GM12878 (cell line): ENCODE measurements at regions not wholly inside any gene's neighbourhood (a gene's known extent, or its start where the extent isn't known, plus 50 kb on each side); places are given as distances from the start of the nearest gene placed in this dataset.

ENCODE experiments used
- ATAC-seq: fragments of 200-7000 bp; cut with Tn5 transposase; 3 replicates; pipeline ENCODE4 v1.9.1; 2020; ENCODE audit warnings: mild to moderate bottlenecking, moderate library complexity
- BruUV-seq: library from RNA; stranded (reverse); fragments of 400-500 nt; replicated peaks from 2 replicates; lab custom pipeline; 2021; lab: Mats Ljungman, UMichigan
- CTCF ChIA-PET: fragments of 300-600 bp; sonication (Branson Sonifier 250); formaldehyde crosslinking; extraction: SDS; loops from one replicate; lab custom pipeline; 2021; ENCODE audit warnings: inconsistent platforms; lab: Yijun Ruan, JAX
- POLR2A ChIA-PET: fragments of 350-600 bp; formaldehyde crosslinking; extraction: SDS; loops from one replicate; lab custom pipeline; 2021; ENCODE audit warnings: inconsistent platforms; lab: Charles Lee
- RAD21 ChIA-PET: fragments of 300-600 bp; sonication (Branson Sonifier 250); formaldehyde crosslinking; loops from one replicate; lab custom pipeline; 2023; ENCODE audit warnings: antibody characterized with exemption; ENCODE audit not compliant: unreplicated experiment; lab: Charles Lee
- SMC1A ChIA-PET: fragments of 300-600 bp; sonication (Branson Sonifier 250); formaldehyde crosslinking; loops from one replicate; lab custom pipeline; 2023; ENCODE audit not compliant: unreplicated experiment, uncharacterized antibody; lab: Charles Lee
- DNase-seq: peaks from one replicate; pipeline ENCODE4 v3.0.0-alpha.2; 2011; ENCODE audit warnings: low read depth, low spot score
- FAIRE-seq: peaks from 3 replicates; lab custom pipeline; 2011; peaks lifted over from hg19 to GRCh38; lab: Jason Lieb, UNC
- H2AFZ ChIP-seq: 2 replicates; pipeline ENCODE4 v1.6.0; 2011; ENCODE audit warnings: low read depth, low read length, control low read depth; ENCODE audit not compliant: control insufficient read depth
- H3K27ac ChIP-seq: 2 replicates; pipeline ENCODE4 v1.5.1; 2011; ENCODE audit warnings: control low read depth; ENCODE audit not compliant: control insufficient read depth, insufficient read depth
- H3K27me3 ChIP-seq, 2 experiments: replicated peaks in 1 of 2; 2 replicates each; pipeline versions ENCODE4 v1.6.0 to v1.6.1; 2011; ENCODE audit warnings: low read length in 1 of 2; ENCODE audit not compliant: control insufficient read depth in 2 of 2, insufficient read depth in 2 of 2
- H3K36me3 ChIP-seq, 2 experiments: 2 replicates each; pipeline ENCODE4 v1.5.1; 2011; ENCODE audit warnings: low read length in 1 of 2; ENCODE audit not compliant: control insufficient read depth in 2 of 2, insufficient read depth in 2 of 2
- H3K4me1 ChIP-seq: 2 replicates; pipeline ENCODE4 v1.6.1; 2011; ENCODE audit warnings: mild to moderate bottlenecking, low read length, moderate library complexity, mixed read lengths; ENCODE audit not compliant: control insufficient read depth, insufficient read depth
- H3K4me2 ChIP-seq: 2 replicates; pipeline ENCODE4 v1.6.0; 2011; ENCODE audit warnings: control low read depth; ENCODE audit not compliant: control insufficient read depth, insufficient read depth
- H3K4me3 ChIP-seq: fragments of 200-600 bp; sonication (generic); 2 replicates; pipeline ENCODE4 v1.5.1; 2016
- H3K79me2 ChIP-seq: 2 replicates; pipeline ENCODE4 v1.6.0; 2011; ENCODE audit warnings: low read length; ENCODE audit not compliant: control insufficient read depth, insufficient read depth
- H3K9ac ChIP-seq: 2 replicates; pipeline ENCODE4 v1.8.0; 2011; ENCODE audit warnings: low read length, control low read depth, mixed read lengths; ENCODE audit not compliant: control insufficient read depth, insufficient read depth
- H3K9me3 ChIP-seq: replicated peaks from 3 replicates; pipeline ENCODE4 v1.5.1; 2011; ENCODE audit warnings: mild to moderate bottlenecking, low read length; ENCODE audit not compliant: control insufficient read depth, insufficient read depth
- H4K20me1 ChIP-seq: 2 replicates; pipeline ENCODE4 v1.6.0; 2011; ENCODE audit not compliant: control insufficient read depth, insufficient read depth
- ATF7 ChIP-seq: fragments of 450-650 bp; IDR thresholded peaks from 2 replicates; pipeline ENCODE4 v1.6.1; 2016; ENCODE audit warnings: low read depth, mild to moderate bottlenecking
- CBX5 ChIP-seq: sonication (generic); IDR thresholded peaks from 2 replicates; pipeline ENCODE4 v1.6.1; 2016; ENCODE audit warnings: low read depth, moderate library complexity, mild to moderate bottlenecking, inconsistent platforms
- CHD2 ChIP-seq: IDR thresholded peaks from 2 replicates; pipeline ENCODE4 v1.6.1; 2011; ENCODE audit warnings: low read depth, low read length, improper control_type of control experiment, borderline replicate concordance
- ESRRA ChIP-seq: IDR thresholded peaks from 2 replicates; pipeline ENCODE4 v1.6.1; 2012; ENCODE audit warnings: mild to moderate bottlenecking, low read length, improper control_type of control experiment
- HDAC6 ChIP-seq: fragments of 200-600 bp; sonication (generic); IDR thresholded peaks from one replicate; pipeline ENCODE4 v1.8.0; 2017; ENCODE audit warnings: antibody characterized with exemption; ENCODE audit not compliant: unreplicated experiment
- IRF4 ChIP-seq: IDR thresholded peaks from 2 replicates; pipeline ENCODE4 v1.6.1; 2011; ENCODE audit warnings: low read depth, low read length
- LARP7 ChIP-seq: fragments of 450-650 bp; IDR thresholded peaks from 2 replicates; pipeline ENCODE4 v1.6.1; 2017; ENCODE audit warnings: mild to moderate bottlenecking
- MAX ChIP-seq: IDR thresholded peaks from 2 replicates; pipeline ENCODE4 v1.6.1; 2012; ENCODE audit warnings: low read depth, low read length, improper control_type of control experiment
- MTA3 ChIP-seq: IDR thresholded peaks from 2 replicates; pipeline ENCODE4 v1.6.1; 2012; ENCODE audit warnings: low read length, inconsistent platforms, borderline replicate concordance
- NBN ChIP-seq: fragments of 450-650 bp; IDR thresholded peaks from 2 replicates; pipeline ENCODE4 v1.6.1; 2016
- RAD21 ChIP-seq: IDR thresholded peaks from 2 replicates; pipeline ENCODE4 v1.6.1; 2011; ENCODE audit warnings: mild to moderate bottlenecking, low read depth, low read length, moderate library complexity; ENCODE audit not compliant: insufficient read depth
- SP1 ChIP-seq: IDR thresholded peaks from one replicate; pipeline ENCODE4 v1.6.1; 2011; ENCODE audit warnings: low read depth, low read length
- SUZ12 ChIP-seq: fragments of 200-600 bp; sonication (generic); IDR thresholded peaks from one replicate; pipeline ENCODE4 v1.6.1; 2018; ENCODE audit warnings: antibody characterized with exemption, mild to moderate bottlenecking; ENCODE audit not compliant: unreplicated experiment
- WRNIP1 ChIP-seq: IDR thresholded peaks from 2 replicates; pipeline ENCODE4 v1.6.1; 2011; ENCODE audit warnings: low read depth, low read length, improper control_type of control experiment, borderline replicate concordance
- ZNF207 ChIP-seq: fragments of 450-650 bp; IDR thresholded peaks from 2 replicates; pipeline ENCODE4 v1.6.1; 2014; ENCODE audit warnings: antibody characterized with exemption, mild to moderate bottlenecking, borderline replicate concordance
- ZNF622 ChIP-seq: fragments of 450-650 bp; IDR thresholded peaks from 2 replicates; pipeline ENCODE4 v1.6.1; 2017; ENCODE audit warnings: mild to moderate bottlenecking, inconsistent platforms
- ZZZ3 ChIP-seq: IDR thresholded peaks from 2 replicates; pipeline ENCODE4 v1.6.1; 2011; ENCODE audit warnings: low read depth; ENCODE audit not compliant: control insufficient read depth, insufficient read length
- WGBS: methylation state at CpG from one replicate; pipeline ENCODE4 v1.1.6; 2016; ENCODE audit warnings: low lambda C conversion rate; ENCODE audit not compliant: insufficient replicate concordance, insufficient coverage; ENCODE audit errors: missing lambda C conversion rate; 5-methylcytosine and 5-hydroxymethylcytosine counted together
- in situ Hi-C: fragments of 300-500 bp; cut with MboI; formaldehyde crosslinking; loops from 9 replicates; pipeline ENCODE4 v1.14.3; 2018; ENCODE audit warnings: mixed read lengths
- intact Hi-C: fragments of 100-400 bp; cut with micrococcal nuclease; formaldehyde crosslinking; loops from one replicate; pipeline ENCODE4 v1.14.2; 2022; ENCODE audit not compliant: unreplicated experiment
- TF ChIP-seq, protein P1 (sequence below): IDR thresholded peaks from 2 replicates; pipeline ENCODE4 v1.6.1; 2012; ENCODE audit warnings: mild to moderate bottlenecking, low read depth, low read length
- TF ChIP-seq, protein P2 (sequence below): fragments of 450-650 bp; formaldehyde crosslinking; IDR thresholded peaks from 2 replicates; pipeline ENCODE4 v1.4.0; 2020; ENCODE audit warnings: mild to moderate bottlenecking, moderate library complexity

GRCh38 chr2:200255549-200255948 is 50.9 kb upstream of the SPATS2L start:
- H3K27me3 ChIP-seq = no peaks in the 10 kb centered on the region
- no peak overlapping the region for H2AFZ ChIP-seq
- 0% methylated on average over 3 of the region's 3 CpGs for WGBS
- H3K4me1 ChIP-seq = no peaks in the 10 kb centered on the region
- no peaks in the 10 kb centered on the region for H3K9me3 ChIP-seq
- SMC1A ChIA-PET = no interaction called here
- intact Hi-C loops (no loop called here), in situ Hi-C loops (no loop called here)
- no peak overlapping the region for H3K27ac ChIP-seq
- no peak for FAIRE-seq
- H3K79me2 ChIP-seq = no peaks in the 10 kb centered on the region
- CTCF ChIA-PET = interaction anchor here (0.7 kb wide), 1 partner anchor 18 kb away, joined by 3 read pairs; no protein-coding TSS in a partner anchor
- TF ChIP-seq SUZ12 (no peak), IRF4 (no peak), ZNF207 (no peak), ZZZ3 (no peak), ZNF622 (no peak), CHD2 (no peak), RAD21 (no peak), MTA3 (no peak), WRNIP1 (no peak), CBX5 (no peak), MAX (no peak), NBN (no peak), ATF7 (no peak), ESRRA (no peak), HDAC6 (no peak), SP1 (no peak), LARP7 (no peak)
- TF ChIP-seq, protein P1, sequence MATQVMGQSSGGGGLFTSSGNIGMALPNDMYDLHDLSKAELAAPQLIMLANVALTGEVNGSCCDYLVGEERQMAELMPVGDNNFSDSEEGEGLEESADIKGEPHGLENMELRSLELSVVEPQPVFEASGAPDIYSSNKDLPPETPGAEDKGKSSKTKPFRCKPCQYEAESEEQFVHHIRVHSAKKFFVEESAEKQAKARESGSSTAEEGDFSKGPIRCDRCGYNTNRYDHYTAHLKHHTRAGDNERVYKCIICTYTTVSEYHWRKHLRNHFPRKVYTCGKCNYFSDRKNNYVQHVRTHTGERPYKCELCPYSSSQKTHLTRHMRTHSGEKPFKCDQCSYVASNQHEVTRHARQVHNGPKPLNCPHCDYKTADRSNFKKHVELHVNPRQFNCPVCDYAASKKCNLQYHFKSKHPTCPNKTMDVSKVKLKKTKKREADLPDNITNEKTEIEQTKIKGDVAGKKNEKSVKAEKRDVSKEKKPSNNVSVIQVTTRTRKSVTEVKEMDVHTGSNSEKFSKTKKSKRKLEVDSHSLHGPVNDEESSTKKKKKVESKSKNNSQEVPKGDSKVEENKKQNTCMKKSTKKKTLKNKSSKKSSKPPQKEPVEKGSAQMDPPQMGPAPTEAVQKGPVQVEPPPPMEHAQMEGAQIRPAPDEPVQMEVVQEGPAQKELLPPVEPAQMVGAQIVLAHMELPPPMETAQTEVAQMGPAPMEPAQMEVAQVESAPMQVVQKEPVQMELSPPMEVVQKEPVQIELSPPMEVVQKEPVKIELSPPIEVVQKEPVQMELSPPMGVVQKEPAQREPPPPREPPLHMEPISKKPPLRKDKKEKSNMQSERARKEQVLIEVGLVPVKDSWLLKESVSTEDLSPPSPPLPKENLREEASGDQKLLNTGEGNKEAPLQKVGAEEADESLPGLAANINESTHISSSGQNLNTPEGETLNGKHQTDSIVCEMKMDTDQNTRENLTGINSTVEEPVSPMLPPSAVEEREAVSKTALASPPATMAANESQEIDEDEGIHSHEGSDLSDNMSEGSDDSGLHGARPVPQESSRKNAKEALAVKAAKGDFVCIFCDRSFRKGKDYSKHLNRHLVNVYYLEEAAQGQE = no peak
- TF ChIP-seq, protein P2, sequence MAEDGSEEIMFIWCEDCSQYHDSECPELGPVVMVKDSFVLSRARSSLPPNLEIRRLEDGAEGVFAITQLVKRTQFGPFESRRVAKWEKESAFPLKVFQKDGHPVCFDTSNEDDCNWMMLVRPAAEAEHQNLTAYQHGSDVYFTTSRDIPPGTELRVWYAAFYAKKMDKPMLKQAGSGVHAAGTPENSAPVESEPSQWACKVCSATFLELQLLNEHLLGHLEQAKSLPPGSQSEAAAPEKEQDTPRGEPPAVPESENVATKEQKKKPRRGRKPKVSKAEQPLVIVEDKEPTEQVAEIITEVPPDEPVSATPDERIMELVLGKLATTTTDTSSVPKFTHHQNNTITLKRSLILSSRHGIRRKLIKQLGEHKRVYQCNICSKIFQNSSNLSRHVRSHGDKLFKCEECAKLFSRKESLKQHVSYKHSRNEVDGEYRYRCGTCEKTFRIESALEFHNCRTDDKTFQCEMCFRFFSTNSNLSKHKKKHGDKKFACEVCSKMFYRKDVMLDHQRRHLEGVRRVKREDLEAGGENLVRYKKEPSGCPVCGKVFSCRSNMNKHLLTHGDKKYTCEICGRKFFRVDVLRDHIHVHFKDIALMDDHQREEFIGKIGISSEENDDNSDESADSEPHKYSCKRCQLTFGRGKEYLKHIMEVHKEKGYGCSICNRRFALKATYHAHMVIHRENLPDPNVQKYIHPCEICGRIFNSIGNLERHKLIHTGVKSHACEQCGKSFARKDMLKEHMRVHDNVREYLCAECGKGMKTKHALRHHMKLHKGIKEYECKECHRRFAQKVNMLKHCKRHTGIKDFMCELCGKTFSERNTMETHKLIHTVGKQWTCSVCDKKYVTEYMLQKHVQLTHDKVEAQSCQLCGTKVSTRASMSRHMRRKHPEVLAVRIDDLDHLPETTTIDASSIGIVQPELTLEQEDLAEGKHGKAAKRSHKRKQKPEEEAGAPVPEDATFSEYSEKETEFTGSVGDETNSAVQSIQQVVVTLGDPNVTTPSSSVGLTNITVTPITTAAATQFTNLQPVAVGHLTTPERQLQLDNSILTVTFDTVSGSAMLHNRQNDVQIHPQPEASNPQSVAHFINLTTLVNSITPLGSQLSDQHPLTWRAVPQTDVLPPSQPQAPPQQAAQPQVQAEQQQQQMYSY (CRISPR knock-in tag) = no peak
- no peak overlapping the region for H3K9ac ChIP-seq
- no peak for ATAC-seq
- no TSS peak for BruUV-seq
- H4K20me1 ChIP-seq = no peaks in the 10 kb centered on the region
- DNase-seq = no peak
- POLR2A ChIA-PET = no interaction called here
- no peak overlapping the region for H3K4me3 ChIP-seq
- H3K4me2 ChIP-seq = no peak overlapping the region
- H3K36me3 ChIP-seq = no peaks in the 10 kb centered on the region
- RAD21 ChIA-PET = no interaction called here
